ENCODE measurements at regions not wholly inside any gene's neighbourhood (a gene's known extent, or its start where the extent isn't known, plus 50 kb on each side); places are given as distances from the start of the nearest gene placed in this dataset.
A peak's percentile ranks its signal among the peaks of the same experiment; 100 is the strongest.

DNA sequence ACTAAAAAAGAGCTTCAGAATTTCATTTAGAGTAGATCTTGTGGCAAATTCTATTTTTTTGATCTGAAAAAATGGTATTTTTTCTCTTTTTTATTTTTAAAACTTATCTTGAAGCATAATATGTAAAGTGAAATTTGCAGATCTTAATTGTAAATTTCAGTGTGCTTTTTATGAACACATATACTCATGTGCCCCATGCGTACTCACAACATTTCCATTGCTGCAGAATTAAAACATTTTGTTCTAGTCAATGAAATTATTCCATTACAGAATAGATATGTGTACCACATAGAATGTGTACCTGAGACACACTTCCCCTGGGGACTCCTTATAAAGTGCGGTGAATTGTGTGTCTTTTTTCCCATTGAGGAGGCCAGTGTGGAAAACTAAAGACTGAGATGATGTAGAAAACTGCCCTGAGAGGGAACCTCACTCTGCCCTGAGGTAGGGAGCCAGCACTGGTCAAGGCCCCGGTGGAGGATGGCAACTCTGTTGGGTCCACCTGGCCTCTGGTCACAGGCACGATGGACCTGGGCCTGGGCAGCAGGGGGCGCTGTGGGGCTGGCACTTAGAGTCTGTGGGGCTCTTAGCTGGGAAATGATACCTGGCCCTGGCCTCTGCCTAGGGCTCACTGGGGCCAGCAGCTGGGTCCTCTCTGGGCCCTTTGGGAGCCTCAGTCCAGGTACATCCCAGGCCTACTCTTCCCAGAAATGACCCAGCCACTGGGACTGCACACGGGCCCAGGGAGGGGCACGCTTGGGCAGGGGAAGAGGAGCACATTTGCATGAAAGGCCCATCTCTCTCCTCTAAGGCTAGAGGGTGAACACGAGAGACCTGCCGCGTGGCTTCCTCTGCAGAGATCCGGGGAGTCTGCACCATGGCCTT, 77.9 kb upstream of the TOP3B start:
- TF ChIP-seq POLR2A (IDR thresholded peaks at IDR 0.05) = no peak
- TF ChIP-seq, protein P1, sequence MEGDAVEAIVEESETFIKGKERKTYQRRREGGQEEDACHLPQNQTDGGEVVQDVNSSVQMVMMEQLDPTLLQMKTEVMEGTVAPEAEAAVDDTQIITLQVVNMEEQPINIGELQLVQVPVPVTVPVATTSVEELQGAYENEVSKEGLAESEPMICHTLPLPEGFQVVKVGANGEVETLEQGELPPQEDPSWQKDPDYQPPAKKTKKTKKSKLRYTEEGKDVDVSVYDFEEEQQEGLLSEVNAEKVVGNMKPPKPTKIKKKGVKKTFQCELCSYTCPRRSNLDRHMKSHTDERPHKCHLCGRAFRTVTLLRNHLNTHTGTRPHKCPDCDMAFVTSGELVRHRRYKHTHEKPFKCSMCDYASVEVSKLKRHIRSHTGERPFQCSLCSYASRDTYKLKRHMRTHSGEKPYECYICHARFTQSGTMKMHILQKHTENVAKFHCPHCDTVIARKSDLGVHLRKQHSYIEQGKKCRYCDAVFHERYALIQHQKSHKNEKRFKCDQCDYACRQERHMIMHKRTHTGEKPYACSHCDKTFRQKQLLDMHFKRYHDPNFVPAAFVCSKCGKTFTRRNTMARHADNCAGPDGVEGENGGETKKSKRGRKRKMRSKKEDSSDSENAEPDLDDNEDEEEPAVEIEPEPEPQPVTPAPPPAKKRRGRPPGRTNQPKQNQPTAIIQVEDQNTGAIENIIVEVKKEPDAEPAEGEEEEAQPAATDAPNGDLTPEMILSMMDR (IDR thresholded peaks at IDR 0.05) = peak in 5 of 6 experiments; percentile 27 to 70 (median 31)

Data from Peyer's patch (tissue), 4 donors.